GM23338 (cell line): ENCODE measurements at regions not wholly inside any gene's neighbourhood (a gene's known extent, or its start where the extent isn't known, plus 50 kb on each side); places are given as distances from the start of the nearest gene placed in this dataset.

Experiments
- ATAC-seq: fragments of 200-7000 bp; cut with Tn5 transposase; 3 replicates; pipeline ENCODE4 v1.9.1; 2020
- DNase-seq: peaks from one replicate; pipeline ENCODE4 v3.0.0-alpha.2; 2015; ENCODE audit warnings: low spot score
- H2AFZ ChIP-seq: fragments of 200-600 bp; sonication (generic); 2 replicates; pipeline ENCODE4 v1.8.0; 2016; ENCODE audit warnings: antibody characterized with exemption, mild to moderate bottlenecking, moderate library complexity
- H3F3A ChIP-seq: fragments of 200-600 bp; sonication (generic); replicated peaks from 2 replicates; pipeline ENCODE4 v1.8.0; 2017; ENCODE audit warnings: antibody characterized with exemption, mixed run types, low read depth
- H3K27ac ChIP-seq: fragments of 200-600 bp; sonication (generic); 2 replicates; pipeline ENCODE4 v1.6.1; 2016; ENCODE audit warnings: low read depth
- H3K27me3 ChIP-seq: fragments of 200-600 bp; sonication (generic); 2 replicates; pipeline ENCODE4 v1.8.0; 2016; ENCODE audit warnings: mild to moderate bottlenecking, mixed run types, moderate library complexity; ENCODE audit not compliant: insufficient read depth
- H3K36me3 ChIP-seq: fragments of 200-600 bp; sonication (generic); 2 replicates; pipeline ENCODE4 v1.8.0; 2016; ENCODE audit warnings: mild to moderate bottlenecking; ENCODE audit not compliant: insufficient read depth
- H3K4me1 ChIP-seq: fragments of 200-600 bp; sonication (generic); 2 replicates; pipeline ENCODE4 v1.8.0; 2016; ENCODE audit warnings: mild to moderate bottlenecking, moderate library complexity; ENCODE audit not compliant: insufficient read depth
- H3K4me2 ChIP-seq: fragments of 200-600 bp; sonication (generic); 2 replicates; pipeline ENCODE4 v1.7.1; 2017; ENCODE audit warnings: mixed run types
- H3K4me3 ChIP-seq: fragments of 200-600 bp; sonication (generic); 2 replicates; pipeline ENCODE4 v1.6.1; 2016; ENCODE audit warnings: mixed run types
- H3K79me2 ChIP-seq: fragments of 200-600 bp; sonication (generic); replicated peaks from 2 replicates; pipeline ENCODE4 v1.8.0; 2017; ENCODE audit warnings: mild to moderate bottlenecking; ENCODE audit not compliant: insufficient read depth
- H3K9me2 ChIP-seq: fragments of 200-600 bp; sonication (generic); 2 replicates; pipeline ENCODE4 v1.8.0; 2017; ENCODE audit not compliant: insufficient read depth
- H4K20me1 ChIP-seq: fragments of 200-600 bp; sonication (generic); replicated peaks from 2 replicates; pipeline ENCODE4 v1.8.0; 2017; ENCODE audit warnings: mild to moderate bottlenecking; ENCODE audit not compliant: insufficient read depth
- H3K27ac Mint-ChIP-seq: 2 replicates; pipeline ENCODE4 v1.8.0; 2020; ENCODE audit warnings: inconsistent platforms, mild to moderate bottlenecking, moderate library complexity, mixed read lengths
- H3K27me3 Mint-ChIP-seq: 3 replicates; pipeline ENCODE4 v1.8.0; 2022; ENCODE audit warnings: low read depth, mild to moderate bottlenecking, moderate library complexity, mixed read lengths, inconsistent platforms; ENCODE audit not compliant: insufficient read depth, poor library complexity
- H3K36me3 Mint-ChIP-seq: 3 replicates; pipeline ENCODE4 v1.8.0; 2021; ENCODE audit warnings: low read depth, mild to moderate bottlenecking, inconsistent platforms, moderate library complexity, mixed read lengths
- H3K4me1 Mint-ChIP-seq: 3 replicates; pipeline ENCODE4 v1.8.0; 2020; ENCODE audit warnings: mild to moderate bottlenecking, inconsistent platforms, mixed read lengths
- H3K4me3 Mint-ChIP-seq: 3 replicates; pipeline ENCODE4 v1.8.0; 2021; ENCODE audit warnings: moderate library complexity, mild to moderate bottlenecking, inconsistent platforms, mixed read lengths
- H3K9me3 Mint-ChIP-seq: 3 replicates; pipeline ENCODE4 v1.8.0; 2020; ENCODE audit warnings: moderate library complexity, mild to moderate bottlenecking, inconsistent platforms, mixed read lengths
- CREB1 ChIP-seq: fragments of 250-450 bp; sonication (Bioruptor Pico); IDR thresholded peaks from 2 replicates; pipeline ENCODE4 v1.5.0; 2020; ENCODE audit warnings: low read depth, mild to moderate bottlenecking, moderate library complexity
- EZH2phosphoT487 ChIP-seq: fragments of 200-600 bp; sonication (generic); IDR thresholded peaks from one replicate; pipeline ENCODE4 v1.8.1; 2018; ENCODE audit warnings: antibody characterized with exemption; ENCODE audit not compliant: unreplicated experiment
- JUNB ChIP-seq: IDR thresholded peaks from one replicate; pipeline ENCODE4 v1.6.1; 2016; ENCODE audit warnings: antibody characterized with exemption; ENCODE audit not compliant: unreplicated experiment
- NANOG ChIP-seq: IDR thresholded peaks from 2 replicates; pipeline ENCODE4 v1.6.1; 2016; ENCODE audit warnings: antibody characterized with exemption, borderline replicate concordance
- POLR2AphosphoS5 ChIP-seq: IDR thresholded peaks from 2 replicates; pipeline ENCODE4 v1.6.1; 2016; ENCODE audit warnings: antibody characterized with exemption, low read depth
- STAT1 ChIP-seq: IDR thresholded peaks from one replicate; pipeline ENCODE4 v1.6.1; 2016; ENCODE audit warnings: antibody characterized with exemption; ENCODE audit not compliant: unreplicated experiment
- ZNF462 ChIP-seq: fragments of 250-450 bp; sonication (Bioruptor Pico); IDR thresholded peaks from 2 replicates; pipeline ENCODE4 v1.5.0; 2020; ENCODE audit warnings: mild to moderate bottlenecking, moderate library complexity

GRCh38 chr4:100870940-100871772 lies 353.3 kb upstream of the EMCN start (continued):
- TF ChIP-seq ZNF462: no peak
- no peak for TF ChIP-seq EZH2phosphoT487
- TF ChIP-seq NANOG: no peak
- TF ChIP-seq POLR2AphosphoS5: no peak

- H3K27ac ChIP-seq: no peak overlapping the region
- H3K79me2 ChIP-seq: no peaks in the 10 kb centered on the region
- H3F3A ChIP-seq: no peaks in the 10 kb centered on the region
- Mint-ChIP-seq H3K9me3 (peaks cover 2% of the 10 kb centered on the region), H3K4me3 (no peak overlapping the region), H3K27ac (no peak overlapping the region), H3K27me3 (peaks cover 1% of the 10 kb centered on the region), H3K36me3 (peaks cover 2% of the 10 kb centered on the region; the same call in 1 of the 3 replicates), H3K4me1 (peaks cover 2% of the 10 kb centered on the region; the same call in 2 of the 3 replicates)
- H2AFZ ChIP-seq: 0 out of 2 replicates have a peak overlapping the region, but pooled peaks have one; percentile 7
- no peak overlapping the region for H3K4me2 ChIP-seq
- no peaks in the 10 kb centered on the region for H3K27me3 ChIP-seq
- H4K20me1 ChIP-seq: no peaks in the 10 kb centered on the region
- no peaks in the 10 kb centered on the region; the same call in 1 of the 2 replicates for H3K9me2 ChIP-seq
- no peak for DNase-seq
- H3K36me3 ChIP-seq: no peaks in the 10 kb centered on the region
- ATAC-seq: no peak
- H3K4me3 ChIP-seq: no peak overlapping the region
- 0 out of 2 replicates have a peak, but pooled peaks cover 4% of the 10 kb centered on the region for H3K4me1 ChIP-seq
- no peak for TF ChIP-seq ZNF462
- TF ChIP-seq CREB1: no peak
- no peak for TF ChIP-seq NANOG
- TF ChIP-seq STAT1: no peak
- TF ChIP-seq POLR2AphosphoS5: no peak
- TF ChIP-seq JUNB: no peak
Observed at GRCh38 chr4:100869276-100869675, 351.5 kb upstream of the EMCN start.
